PC-3 (cell line): ENCODE measurements at regions not wholly inside any gene's neighbourhood (a gene's known extent, or its start where the extent isn't known, plus 50 kb on each side); places are given as distances from the start of the nearest gene placed in this dataset.

ENCODE experiments used
- EZH2 ChIP-seq: fragments of 300-600 bp; sonication (generic); IDR thresholded peaks from one replicate; pipeline ENCODE4 v1.6.1; 2017; ENCODE audit warnings: antibody characterized with exemption, mild to moderate bottlenecking, low read length; ENCODE audit not compliant: unreplicated experiment
- EZH2phosphoT487 ChIP-seq: fragments of 300-600 bp; sonication (generic); IDR thresholded peaks from 2 replicates; pipeline ENCODE4 v1.6.1; 2018; ENCODE audit warnings: mild to moderate bottlenecking, antibody characterized with exemption, low read length, borderline replicate concordance
- TF ChIP-seq, protein P1 (sequence below): fragments of 300-600 bp; sonication (generic); conservative IDR thresholded peaks from 2 replicates; pipeline ENCODE4 v1.5.1; 2017; ENCODE audit warnings: antibody characterized with exemption, low read depth, mild to moderate bottlenecking, low read length

DNA sequence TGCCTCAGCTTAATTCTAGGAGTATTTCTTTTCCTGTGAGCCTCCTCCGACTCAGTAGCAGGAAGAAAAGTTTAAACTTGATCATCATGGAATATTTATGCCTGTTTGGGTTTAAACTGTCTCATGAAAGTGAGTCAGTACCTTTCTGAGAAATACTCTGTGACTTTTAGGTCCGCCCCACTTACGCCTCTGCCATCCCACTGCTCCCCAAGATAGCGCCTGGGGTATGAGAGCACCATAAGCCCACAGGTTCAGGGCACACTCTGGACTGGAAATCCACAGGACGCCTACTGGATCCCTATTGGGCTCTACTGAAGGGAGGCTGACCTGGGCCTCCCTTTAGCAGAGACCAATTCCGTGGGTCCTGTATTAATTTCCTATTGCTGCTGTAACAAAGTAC is 175.8 kb upstream of the CDH20 start:
- TF ChIP-seq, protein P1, sequence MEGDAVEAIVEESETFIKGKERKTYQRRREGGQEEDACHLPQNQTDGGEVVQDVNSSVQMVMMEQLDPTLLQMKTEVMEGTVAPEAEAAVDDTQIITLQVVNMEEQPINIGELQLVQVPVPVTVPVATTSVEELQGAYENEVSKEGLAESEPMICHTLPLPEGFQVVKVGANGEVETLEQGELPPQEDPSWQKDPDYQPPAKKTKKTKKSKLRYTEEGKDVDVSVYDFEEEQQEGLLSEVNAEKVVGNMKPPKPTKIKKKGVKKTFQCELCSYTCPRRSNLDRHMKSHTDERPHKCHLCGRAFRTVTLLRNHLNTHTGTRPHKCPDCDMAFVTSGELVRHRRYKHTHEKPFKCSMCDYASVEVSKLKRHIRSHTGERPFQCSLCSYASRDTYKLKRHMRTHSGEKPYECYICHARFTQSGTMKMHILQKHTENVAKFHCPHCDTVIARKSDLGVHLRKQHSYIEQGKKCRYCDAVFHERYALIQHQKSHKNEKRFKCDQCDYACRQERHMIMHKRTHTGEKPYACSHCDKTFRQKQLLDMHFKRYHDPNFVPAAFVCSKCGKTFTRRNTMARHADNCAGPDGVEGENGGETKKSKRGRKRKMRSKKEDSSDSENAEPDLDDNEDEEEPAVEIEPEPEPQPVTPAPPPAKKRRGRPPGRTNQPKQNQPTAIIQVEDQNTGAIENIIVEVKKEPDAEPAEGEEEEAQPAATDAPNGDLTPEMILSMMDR = no peak
- no peak for TF ChIP-seq EZH2phosphoT487
- no peak for TF ChIP-seq EZH2
